ENCODE measurements at regions not wholly inside any gene's neighbourhood (a gene's known extent, or its start where the extent isn't known, plus 50 kb on each side); places are given as distances from the start of the nearest gene placed in this dataset.

- Histone ChIP-seq H3K4me2 (ENCODE audit: low read depth, low read length, poor library complexity, severe bottlenecking) (no peak overlapping the region), H3K9me3 (ENCODE audit: insufficient read depth, low read length) (no peaks in the 10 kb centered on the region), H3F3A (ENCODE audit: insufficient read depth) (no peaks in the 10 kb centered on the region), H3K4me3 (ENCODE audit: insufficient read depth, low read length, poor library complexity, severe bottlenecking) (no peak overlapping the region), H3K9me2 (replicated peaks; ENCODE audit: insufficient read depth, low read length) (no peaks in the 10 kb centered on the region), H3K27ac (ENCODE audit: low read depth, low read length) (no peak overlapping the region), H2AFZ (ENCODE audit: low read depth, low read length, severe bottlenecking) (no peak overlapping the region), H3K79me2 (ENCODE audit: insufficient read depth, low read length) (no peaks in the 10 kb centered on the region), H4K20me1 (ENCODE audit: low read depth, low read length) (no peaks in the 10 kb centered on the region), H3K9ac (ENCODE audit: low read length) (no peak overlapping the region), H3K27me3 (ENCODE audit: low read length) (no peaks in the 10 kb centered on the region), H3K36me3 (ENCODE audit: low read length) (no peaks in the 10 kb centered on the region)
- no peak for TF ChIP-seq EZH2phosphoT487 (conservative IDR thresholded peaks at IDR 0.05; ENCODE audit: low read length)
- TF ChIP-seq, protein P1, sequence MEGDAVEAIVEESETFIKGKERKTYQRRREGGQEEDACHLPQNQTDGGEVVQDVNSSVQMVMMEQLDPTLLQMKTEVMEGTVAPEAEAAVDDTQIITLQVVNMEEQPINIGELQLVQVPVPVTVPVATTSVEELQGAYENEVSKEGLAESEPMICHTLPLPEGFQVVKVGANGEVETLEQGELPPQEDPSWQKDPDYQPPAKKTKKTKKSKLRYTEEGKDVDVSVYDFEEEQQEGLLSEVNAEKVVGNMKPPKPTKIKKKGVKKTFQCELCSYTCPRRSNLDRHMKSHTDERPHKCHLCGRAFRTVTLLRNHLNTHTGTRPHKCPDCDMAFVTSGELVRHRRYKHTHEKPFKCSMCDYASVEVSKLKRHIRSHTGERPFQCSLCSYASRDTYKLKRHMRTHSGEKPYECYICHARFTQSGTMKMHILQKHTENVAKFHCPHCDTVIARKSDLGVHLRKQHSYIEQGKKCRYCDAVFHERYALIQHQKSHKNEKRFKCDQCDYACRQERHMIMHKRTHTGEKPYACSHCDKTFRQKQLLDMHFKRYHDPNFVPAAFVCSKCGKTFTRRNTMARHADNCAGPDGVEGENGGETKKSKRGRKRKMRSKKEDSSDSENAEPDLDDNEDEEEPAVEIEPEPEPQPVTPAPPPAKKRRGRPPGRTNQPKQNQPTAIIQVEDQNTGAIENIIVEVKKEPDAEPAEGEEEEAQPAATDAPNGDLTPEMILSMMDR (IDR thresholded peaks at IDR 0.05; ENCODE audit: insufficient read depth, low read length, poor library complexity, severe bottlenecking): no peak
Observed at GRCh38 chr22:49541693-49542230, 285.9 kb downstream of the BRD1 start.

GRCh38 chr22:49540913-49541692 is 286.6 kb downstream of the BRD1 start:
- H3K4me3 ChIP-seq (ENCODE audit: insufficient read depth, low read length, poor library complexity, severe bottlenecking): no peak overlapping the region
- H3K27ac ChIP-seq (ENCODE audit: low read depth, low read length): no peak overlapping the region
- H3K36me3 ChIP-seq (ENCODE audit: low read length): no peaks in the 10 kb centered on the region
- no peak overlapping the region for H3K4me2 ChIP-seq (ENCODE audit: low read depth, low read length, poor library complexity, severe bottlenecking)
- H4K20me1 ChIP-seq (ENCODE audit: low read depth, low read length): no peaks in the 10 kb centered on the region
- H3F3A ChIP-seq (ENCODE audit: insufficient read depth): no peaks in the 10 kb centered on the region
- no peaks in the 10 kb centered on the region for H3K79me2 ChIP-seq (ENCODE audit: insufficient read depth, low read length)
- TF ChIP-seq, protein P1 (IDR thresholded peaks at IDR 0.05; ENCODE audit: insufficient read depth, low read length, poor library complexity, severe bottlenecking): no peak
- no peaks in the 10 kb centered on the region for H3K27me3 ChIP-seq (ENCODE audit: low read length)
- no peak overlapping the region for H2AFZ ChIP-seq (ENCODE audit: low read depth, low read length, severe bottlenecking)
- H3K9me3 ChIP-seq (ENCODE audit: insufficient read depth, low read length): no peaks in the 10 kb centered on the region
- no peaks in the 10 kb centered on the region for H3K9me2 ChIP-seq (replicated peaks; ENCODE audit: insufficient read depth, low read length)
- H3K9ac ChIP-seq (ENCODE audit: low read length): no peak overlapping the region

GRCh38 chr22:49540084-49540912 is 287.4 kb downstream of the BRD1 start:
- no peak overlapping the region for H3K4me3 ChIP-seq (ENCODE audit: insufficient read depth, low read length, poor library complexity, severe bottlenecking)
- H3K79me2 ChIP-seq (ENCODE audit: insufficient read depth, low read length): no peaks in the 10 kb centered on the region
- H3F3A ChIP-seq (ENCODE audit: insufficient read depth): no peaks in the 10 kb centered on the region
- no peak overlapping the region for H3K9ac ChIP-seq (ENCODE audit: low read length)
- no peaks in the 10 kb centered on the region for H3K36me3 ChIP-seq (ENCODE audit: low read length)
- H3K27ac ChIP-seq (ENCODE audit: low read depth, low read length): no peak overlapping the region
- H3K9me2 ChIP-seq (replicated peaks; ENCODE audit: insufficient read depth, low read length): no peaks in the 10 kb centered on the region
- H4K20me1 ChIP-seq (ENCODE audit: low read depth, low read length): no peaks in the 10 kb centered on the region
- H3K9me3 ChIP-seq (ENCODE audit: insufficient read depth, low read length): no peaks in the 10 kb centered on the region
- no peaks in the 10 kb centered on the region for H3K27me3 ChIP-seq (ENCODE audit: low read length)
- H3K4me2 ChIP-seq (ENCODE audit: low read depth, low read length, poor library complexity, severe bottlenecking): no peak overlapping the region
- TF ChIP-seq EZH2phosphoT487 (conservative IDR thresholded peaks at IDR 0.05; ENCODE audit: low read length): no peak
- TF ChIP-seq, protein P1 (IDR thresholded peaks at IDR 0.05; ENCODE audit: insufficient read depth, low read length, poor library complexity, severe bottlenecking): no peak
- no peak overlapping the region for H2AFZ ChIP-seq (ENCODE audit: low read depth, low read length, severe bottlenecking)
